Spinal cord (tissue), 9 donors: ENCODE measurements at regions not wholly inside any gene's neighbourhood (a gene's known extent, or its start where the extent isn't known, plus 50 kb on each side); places are given as distances from the start of the nearest gene placed in this dataset.

ENCODE experiments used
- DNase-seq, 6 donors: peaks; one replicate each; pipeline versions ENCODE4 v3.0.0 to v3.0.0-alpha.2; 2013 to 2015; ENCODE audit warnings: low spot score in 6 of 6, low read depth in 4 of 6
- H3K27ac ChIP-seq: one replicate; pipeline ENCODE4 v1.5.1; 2013; ENCODE audit warnings: low read depth, low read length, control low read depth
- H3K27me3 ChIP-seq: one replicate; pipeline ENCODE4 v1.6.1; 2013; ENCODE audit warnings: low read length; ENCODE audit not compliant: control insufficient read depth, insufficient read depth
- H3K36me3 ChIP-seq: one replicate; pipeline ENCODE4 v1.6.1; 2013; ENCODE audit warnings: low read length; ENCODE audit not compliant: control insufficient read depth, insufficient read depth
- H3K4me1 ChIP-seq: one replicate; pipeline ENCODE4 v1.6.1; 2013; ENCODE audit warnings: low read length; ENCODE audit not compliant: control insufficient read depth, insufficient read depth
- H3K4me3 ChIP-seq: one replicate; pipeline ENCODE4 v1.5.1; 2013; ENCODE audit warnings: low read depth, low read length, control low read depth
- H3K9me3 ChIP-seq: one replicate; pipeline ENCODE4 v1.6.1; 2013; ENCODE audit warnings: low read length; ENCODE audit not compliant: control insufficient read depth, insufficient read depth
- WGBS: methylation state at CpG from one replicate; pipeline ENCODE4 v1.1.5; 2013; ENCODE audit warnings: missing lambda C conversion rate; ENCODE audit not compliant: insufficient coverage; 5-methylcytosine and 5-hydroxymethylcytosine counted together
- donor health status: healthy.

DNA sequence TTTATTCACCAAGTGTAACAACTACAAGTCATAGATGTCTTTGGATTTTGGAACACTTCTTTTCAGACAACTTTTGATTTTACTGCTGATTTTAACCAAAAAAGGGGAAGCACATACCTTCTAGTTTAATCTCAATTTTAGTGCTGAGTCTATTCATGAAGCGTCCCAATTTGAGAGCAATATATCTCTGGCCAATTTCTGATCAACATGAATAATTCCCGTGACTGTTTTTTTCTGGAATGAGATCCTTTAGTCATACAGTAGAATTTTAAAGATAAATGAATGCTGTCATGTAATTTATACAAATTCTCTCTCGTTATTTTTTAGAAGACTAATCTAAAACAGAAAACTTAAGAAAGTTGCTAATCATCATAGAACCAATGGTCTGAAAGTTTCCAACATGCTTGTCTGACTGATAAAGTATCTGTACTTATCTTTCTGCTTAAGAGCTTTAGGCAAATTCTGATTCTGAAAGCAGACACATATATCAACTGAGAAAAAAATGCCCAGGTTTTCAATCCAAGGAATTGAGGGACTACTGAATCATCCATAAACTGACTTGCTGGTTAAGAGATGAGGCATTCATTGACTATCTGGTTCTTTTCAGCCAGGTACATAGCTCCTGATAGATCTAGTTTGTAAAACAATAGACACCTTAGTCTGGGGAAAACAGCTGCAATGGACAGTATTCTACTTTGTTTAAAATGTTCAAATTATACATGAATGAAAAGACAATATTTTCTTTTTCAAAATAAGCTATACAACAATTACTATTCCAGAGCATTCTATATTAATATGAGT, 657.5 kb downstream of the RFPL4B start:
- no peak overlapping the region for H3K4me3 ChIP-seq
- DNase-seq: no peak
- WGBS: no CpG with 5 or more reads among the region's 3 CpGs
- H3K27ac ChIP-seq: no peak overlapping the region
- H3K27me3 ChIP-seq: no peaks in the 10 kb centered on the region
- no peaks in the 10 kb centered on the region for H3K36me3 ChIP-seq
- no peaks in the 10 kb centered on the region for H3K9me3 ChIP-seq
- H3K4me1 ChIP-seq: no peaks in the 10 kb centered on the region

DNA sequence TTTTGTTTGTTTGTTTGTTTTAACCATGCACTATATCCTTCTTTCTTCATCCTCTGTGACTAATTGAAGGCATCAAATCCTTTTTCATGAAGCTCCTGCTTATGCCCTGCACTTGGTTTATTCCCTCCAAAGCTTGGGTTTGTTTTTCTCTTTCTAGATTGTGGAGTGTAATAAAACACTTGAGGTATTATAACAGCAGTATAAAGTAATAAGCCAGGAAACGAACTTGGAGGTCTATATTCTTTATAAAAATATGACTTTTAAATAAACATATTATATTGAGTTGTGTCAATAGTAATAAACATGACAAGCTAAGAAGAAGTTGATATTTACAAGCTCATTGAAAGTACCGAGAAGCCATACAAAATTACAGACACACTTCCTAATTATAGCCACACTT, 659.4 kb downstream of the RFPL4B start:
- DNase-seq: no peak
- no peak overlapping the region for H3K27ac ChIP-seq
- H3K27me3 ChIP-seq: no peaks in the 10 kb centered on the region
- no peaks in the 10 kb centered on the region for H3K9me3 ChIP-seq
- H3K4me3 ChIP-seq: no peak overlapping the region
- H3K4me1 ChIP-seq: no peaks in the 10 kb centered on the region
- H3K36me3 ChIP-seq: no peaks in the 10 kb centered on the region
- no CpG with 5 or more reads among the region's 2 CpGs for WGBS

DNA sequence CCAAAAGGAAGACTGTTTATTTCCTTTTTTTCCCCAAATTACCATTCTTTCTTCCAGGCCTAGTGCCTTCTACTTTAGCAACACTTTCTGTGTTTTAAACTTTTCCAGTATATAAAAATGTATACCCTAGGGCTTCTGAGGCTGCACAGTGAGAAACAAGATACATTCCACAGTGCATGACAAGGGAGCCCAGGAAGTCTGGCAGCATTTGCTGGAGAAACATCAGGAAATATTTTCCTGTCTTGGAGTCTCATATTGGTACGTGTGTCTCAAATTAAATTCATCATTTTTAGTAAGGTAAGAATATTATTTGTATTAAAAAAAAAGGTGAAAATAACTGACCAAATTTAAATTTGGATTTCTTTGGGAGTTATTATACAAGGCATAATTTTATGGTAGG, 662.6 kb downstream of the RFPL4B start:
- no peaks in the 10 kb centered on the region for H3K4me1 ChIP-seq
- WGBS: no CpG with 5 or more reads among the region's 1 CpG
- no peak for DNase-seq
- H3K36me3 ChIP-seq: no peaks in the 10 kb centered on the region
- H3K27me3 ChIP-seq: no peaks in the 10 kb centered on the region
- no peaks in the 10 kb centered on the region for H3K9me3 ChIP-seq
- no peak overlapping the region for H3K4me3 ChIP-seq
- no peak overlapping the region for H3K27ac ChIP-seq

DNA sequence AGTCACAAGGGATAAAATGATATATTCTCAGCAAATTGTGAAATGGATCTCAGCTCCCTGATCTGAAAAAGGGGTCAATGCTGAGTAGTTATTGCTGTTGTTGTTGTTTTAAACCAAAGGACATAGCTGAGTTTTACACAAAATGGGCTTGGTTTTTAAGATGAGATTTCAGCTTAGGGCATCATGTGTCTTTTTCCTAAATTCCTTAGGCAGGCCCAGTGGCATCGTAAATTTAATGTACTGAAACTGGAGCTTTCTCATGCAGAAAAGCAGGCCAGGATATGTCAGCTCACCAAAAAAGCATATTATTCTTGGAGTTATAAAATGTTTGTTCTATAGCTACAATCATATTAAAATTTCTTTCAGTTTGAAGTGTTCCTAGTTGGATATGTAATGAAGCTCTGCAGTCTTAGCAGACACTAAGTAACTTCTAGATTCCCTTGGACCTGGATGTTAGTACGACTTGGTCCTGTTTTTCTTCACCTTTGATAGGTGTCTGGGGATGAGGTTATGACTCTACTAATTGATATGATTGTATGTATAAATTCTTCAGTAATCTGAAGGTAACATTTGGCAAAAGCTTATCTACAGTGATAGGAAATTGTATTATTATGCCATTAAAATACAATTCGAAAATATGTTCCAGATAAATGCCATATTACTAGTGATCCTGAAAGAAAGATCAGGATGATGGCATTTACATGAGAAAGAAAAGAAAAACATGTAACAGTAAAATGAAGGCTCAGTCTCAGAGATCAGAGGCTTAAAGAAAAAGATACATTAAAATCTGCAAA, 663.3 kb downstream of the RFPL4B start:
- Histone ChIP-seq H3K4me1 (no peaks in the 10 kb centered on the region), H3K9me3 (no peaks in the 10 kb centered on the region), H3K27me3 (no peaks in the 10 kb centered on the region), H3K27ac (no peak overlapping the region), H3K36me3 (no peaks in the 10 kb centered on the region), H3K4me3 (no peak overlapping the region)
- no CpG with 5 or more reads among the region's 3 CpGs for WGBS
- peak in 1 of 6 donors; percentile 26 for DNase-seq

DNA sequence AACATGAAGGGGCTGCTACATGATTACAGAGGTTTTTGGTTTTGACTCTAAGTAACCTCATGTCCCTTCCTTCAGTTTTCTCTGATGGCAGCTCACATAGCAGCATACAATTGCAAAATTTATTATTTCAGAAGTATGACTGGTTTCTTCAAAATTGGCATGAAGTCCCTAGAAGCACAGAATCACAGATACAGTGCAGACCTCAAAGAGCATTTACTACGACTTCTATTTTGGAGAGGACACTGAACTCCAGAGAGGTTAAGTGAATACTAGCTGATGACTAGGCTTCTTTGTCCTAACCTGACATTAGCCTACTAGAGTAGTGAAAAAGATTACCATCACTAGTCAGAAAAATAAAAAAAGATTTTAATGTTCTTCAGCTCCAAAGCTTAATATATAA, 664.3 kb downstream of the RFPL4B start:
- Histone ChIP-seq H3K4me3 (no peak overlapping the region), H3K9me3 (no peaks in the 10 kb centered on the region), H3K27me3 (no peaks in the 10 kb centered on the region), H3K27ac (peak overlapping the region; percentile 20), H3K36me3 (no peaks in the 10 kb centered on the region), H3K4me1 (no peaks in the 10 kb centered on the region)
- WGBS: no CpG with 5 or more reads among the region's 1 CpG
- no peak for DNase-seq

DNA sequence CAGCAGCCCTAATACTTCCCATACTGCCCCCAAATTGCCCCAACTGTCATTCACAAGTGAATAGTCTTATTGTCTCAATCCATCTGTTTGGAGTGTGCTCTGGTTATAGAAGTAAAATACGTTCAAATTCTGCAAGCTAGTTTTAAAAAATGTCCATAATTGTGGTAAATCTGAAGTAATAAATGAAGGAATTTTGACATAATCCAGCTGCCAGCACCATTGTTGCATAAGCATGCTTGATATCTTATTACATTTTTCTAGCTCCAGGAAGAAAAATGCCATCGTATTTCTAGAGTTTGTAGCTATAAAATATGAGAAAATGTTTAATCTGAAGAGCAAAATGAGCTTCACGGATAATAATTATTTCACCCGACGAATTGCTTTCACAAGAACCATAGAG, 664.7 kb downstream of the RFPL4B start:
- no peaks in the 10 kb centered on the region for H3K9me3 ChIP-seq
- no peaks in the 10 kb centered on the region for H3K27me3 ChIP-seq
- no peak overlapping the region for H3K4me3 ChIP-seq
- DNase-seq: peak in 1 of 6 donors; percentile 18
- WGBS: no CpG with 5 or more reads among the region's 5 CpGs
- no peaks in the 10 kb centered on the region for H3K4me1 ChIP-seq
- peak overlapping the region; percentile 20 for H3K27ac ChIP-seq
- no peaks in the 10 kb centered on the region for H3K36me3 ChIP-seq

DNA sequence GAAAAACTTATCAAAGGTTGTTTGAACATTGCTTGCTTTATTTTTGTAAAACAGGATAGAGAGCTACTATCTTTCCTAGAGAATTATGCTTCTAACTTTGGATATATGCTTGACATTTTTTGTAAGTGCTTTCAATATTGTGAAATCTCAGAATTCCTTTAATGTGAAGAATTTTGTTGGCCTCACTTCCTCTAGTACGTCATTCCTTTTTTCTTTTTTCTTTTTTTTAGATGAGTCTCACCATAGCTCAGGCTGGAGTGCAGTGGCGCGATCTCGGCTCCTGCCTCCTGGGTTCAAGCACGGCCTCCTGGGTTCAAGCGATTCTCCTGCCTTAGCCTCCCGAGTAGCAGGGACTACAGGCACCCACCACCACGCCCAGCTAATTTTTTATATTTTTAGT, 668.1 kb downstream of the RFPL4B start:
- Histone ChIP-seq H3K9me3 (no peaks in the 10 kb centered on the region), H3K4me3 (no peak overlapping the region), H3K27me3 (no peaks in the 10 kb centered on the region), H3K4me1 (no peaks in the 10 kb centered on the region), H3K27ac (no peak overlapping the region), H3K36me3 (no peaks in the 10 kb centered on the region)
- WGBS: 100% methylated on average over 1 of the region's 8 CpGs
- DNase-seq: no peak

DNA sequence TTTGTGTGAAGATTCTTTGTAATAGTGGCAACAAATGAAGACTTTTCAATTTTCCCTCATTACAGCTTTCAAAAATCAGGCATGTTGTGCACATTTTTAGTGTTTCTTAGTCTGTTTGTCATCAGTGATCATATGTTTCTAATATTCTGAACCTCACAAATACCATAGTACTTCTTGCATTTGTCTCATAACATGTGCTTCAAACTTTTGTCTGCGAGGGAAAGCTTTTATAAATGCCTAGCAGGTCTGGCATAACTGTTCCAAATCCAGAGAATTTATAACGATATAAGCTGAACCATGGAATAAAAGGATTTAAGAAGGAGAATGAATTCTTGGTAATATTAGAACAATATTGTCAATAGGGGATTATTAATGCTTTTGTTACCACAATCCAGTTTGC, 670.2 kb downstream of the RFPL4B start:
- Histone ChIP-seq H3K4me3 (no peak overlapping the region), H3K36me3 (no peaks in the 10 kb centered on the region), H3K27ac (no peak overlapping the region), H3K4me1 (no peaks in the 10 kb centered on the region), H3K27me3 (no peaks in the 10 kb centered on the region), H3K9me3 (no peaks in the 10 kb centered on the region)
- whole genome bisulfite sequencing: 80% methylated on average over 1 of the region's 2 CpGs
- DNase-seq: no peak

DNA sequence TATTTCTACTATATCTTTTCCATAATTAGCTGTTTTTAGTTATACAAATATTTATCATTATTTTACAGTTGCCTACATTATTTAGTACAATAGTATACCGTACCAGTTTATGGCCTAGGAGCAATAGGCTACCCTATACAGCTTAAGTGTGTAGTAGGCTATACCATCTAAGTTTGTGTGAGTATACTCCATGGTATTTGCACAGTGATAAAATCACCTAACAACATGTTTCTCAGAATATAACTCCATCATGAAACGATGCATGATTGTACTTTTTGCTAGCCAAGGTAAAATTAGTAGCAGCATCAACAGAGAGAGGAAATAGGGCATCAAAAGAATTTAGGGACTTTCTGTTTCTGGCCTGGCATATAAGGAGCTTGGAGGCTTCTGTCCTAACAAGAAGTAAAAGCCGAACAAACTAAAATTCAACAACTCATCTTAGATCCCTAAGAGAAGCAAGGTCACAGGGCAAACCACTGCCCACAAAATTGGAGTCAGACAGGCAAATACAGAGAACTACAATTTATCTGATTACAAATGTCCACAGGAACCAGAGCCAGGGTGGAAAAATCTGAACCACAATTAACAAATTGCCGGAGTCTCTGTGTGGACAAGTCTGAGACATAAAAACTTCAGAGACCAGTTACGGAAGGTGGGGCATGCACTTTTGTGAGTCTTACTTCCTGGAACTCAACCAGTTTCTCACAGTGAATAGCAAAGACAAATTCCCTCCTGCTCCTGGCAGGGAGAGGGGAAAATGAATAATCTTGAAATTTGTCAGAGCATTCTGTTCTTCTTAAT, 671.4 kb downstream of the RFPL4B start:
- Histone ChIP-seq H3K27ac (no peak overlapping the region), H3K4me3 (no peak overlapping the region), H3K4me1 (no peaks in the 10 kb centered on the region), H3K9me3 (no peaks in the 10 kb centered on the region), H3K36me3 (no peaks in the 10 kb centered on the region), H3K27me3 (no peaks in the 10 kb centered on the region)
- peak in 3 of 6 donors; percentile 31 to 66 (median 59) for DNase-seq
- WGBS: 60% methylated on average over 1 of the region's 5 CpGs
